NCI-H1092 (cell line): ENCODE measurements at regions not wholly inside any gene's neighbourhood (a gene's known extent, or its start where the extent isn't known, plus 50 kb on each side); places are given as distances from the start of the nearest gene placed in this dataset.
"Not testable (repeated sequence)": the region's sequence is repeated elsewhere in the genome, so short reads cannot be mapped to it uniquely, and the experiment has no call there.

Experiments
- DNase-seq: peaks from one replicate; lab custom pipeline; 2025; lab: John Stamatoyannopoulos, UW

DNA sequence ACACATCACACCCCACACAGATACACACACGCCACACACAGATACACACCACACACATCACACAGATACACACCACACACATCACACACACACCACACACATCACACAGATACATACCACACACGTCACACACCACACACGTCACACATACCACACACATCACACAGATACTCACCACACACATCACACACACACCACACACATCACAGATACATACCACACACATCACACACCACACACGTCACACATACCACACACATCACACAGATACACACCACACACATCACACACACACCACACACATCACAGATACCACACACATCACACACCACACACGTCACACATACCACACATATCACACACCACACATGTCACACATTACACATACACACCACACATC is 159.3 kb downstream of the NDUFA10 start:
- not testable (repeated sequence) for DNase-seq

- no peak for DNase-seq
Observed at GRCh38 chr2:239865059-239865639, 160.0 kb downstream of the NDUFA10 start.

DNA sequence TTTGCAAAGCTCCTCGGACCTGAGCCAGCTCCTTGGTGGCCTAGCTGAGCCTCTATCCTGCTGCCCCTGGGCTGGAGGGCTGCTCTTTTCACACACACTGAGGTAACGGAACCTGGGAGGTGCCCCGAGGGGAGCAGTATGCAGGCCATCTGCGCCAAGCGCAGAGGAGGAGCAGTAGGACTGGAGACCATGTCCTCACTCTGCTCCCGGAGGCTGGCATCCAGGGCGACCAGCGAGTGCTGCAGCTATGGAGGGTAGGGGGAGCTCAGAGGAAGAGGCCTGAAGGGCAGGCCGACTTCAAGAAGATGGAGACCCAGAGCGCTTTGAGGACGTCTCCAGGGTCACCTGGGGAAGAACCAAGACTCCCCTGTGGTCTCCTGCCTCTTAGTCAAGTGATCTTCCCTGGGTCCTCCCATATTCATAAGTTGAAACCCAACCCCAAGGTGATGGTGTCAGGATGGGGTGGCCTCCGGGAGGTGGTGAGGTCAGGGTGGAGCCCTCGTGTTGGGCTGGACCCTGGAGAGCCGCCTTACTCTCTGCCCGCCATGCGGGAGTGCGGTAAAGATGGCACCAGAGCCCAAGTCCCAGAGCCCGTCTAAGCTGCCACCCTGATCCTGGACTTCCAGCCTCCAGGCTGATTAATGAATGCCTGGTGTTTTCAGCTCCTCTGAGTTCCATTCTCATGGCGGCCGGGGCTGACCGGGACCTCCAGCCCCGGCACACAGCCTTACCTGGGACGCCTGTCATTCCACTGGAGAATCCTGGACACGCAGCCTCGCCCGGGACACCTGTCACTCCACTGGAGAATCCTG is 160.7 kb downstream of the NDUFA10 start:
- DNase-seq = no peak

GRCh38 chr2:239862613-239863012 is 162.5 kb downstream of the NDUFA10 start:
- no peak for DNase-seq

DNA sequence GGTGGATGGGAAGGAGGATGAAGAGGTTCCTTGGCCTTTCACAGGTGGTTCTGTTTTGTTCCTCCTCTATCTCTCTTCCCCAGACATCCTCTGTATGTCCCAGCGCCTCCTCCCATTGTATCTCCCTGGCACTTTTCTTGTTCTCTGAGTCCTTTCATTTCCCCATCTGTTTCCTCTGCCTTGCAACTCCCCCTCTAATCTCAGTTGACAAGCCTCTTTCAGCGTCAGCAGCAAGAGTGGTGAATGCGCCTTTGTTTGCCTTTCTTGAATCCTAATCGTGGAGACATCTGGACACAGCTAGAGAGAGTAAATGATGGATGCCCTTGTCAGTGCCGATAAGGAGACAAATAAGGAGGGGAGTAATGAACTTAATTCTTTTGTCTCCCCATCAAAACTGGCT is 167.0 kb downstream of the NDUFA10 start:
- DNase-seq = no peak

- DNase-seq = no peak
Observed at GRCh38 chr2:239857591-239857990, 167.6 kb downstream of the NDUFA10 start.

DNA sequence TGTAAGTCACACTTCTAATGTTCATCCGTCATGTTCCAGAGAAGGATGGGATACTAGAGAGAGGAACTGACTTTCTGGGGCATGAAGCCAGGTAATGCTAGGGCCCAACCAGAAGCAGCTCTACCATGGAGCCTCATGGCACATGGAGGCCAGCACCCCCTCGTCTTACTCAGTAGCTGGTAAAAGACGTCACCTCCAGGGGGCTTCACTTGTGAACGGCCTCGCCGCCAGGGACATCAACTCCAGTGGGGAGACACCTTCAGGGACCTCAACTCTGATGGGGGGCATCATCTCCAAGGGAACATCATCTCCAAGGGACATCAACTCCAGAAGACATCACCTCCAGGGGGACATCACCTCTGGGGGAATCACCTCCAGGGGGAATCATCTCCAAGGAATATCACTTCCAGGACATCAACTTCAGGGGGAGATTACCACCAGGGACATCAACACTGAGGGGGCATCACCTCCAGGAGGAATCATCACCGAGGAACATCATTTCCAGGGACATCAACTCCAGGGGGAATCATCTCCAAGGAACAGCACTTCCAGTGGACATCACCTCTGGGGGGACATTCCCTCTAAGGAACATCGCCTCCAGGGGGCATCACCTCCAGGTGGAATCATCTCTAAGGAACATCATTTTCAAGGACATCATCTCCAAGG is 168.4 kb downstream of the NDUFA10 start:
- no peak for DNase-seq

DNA sequence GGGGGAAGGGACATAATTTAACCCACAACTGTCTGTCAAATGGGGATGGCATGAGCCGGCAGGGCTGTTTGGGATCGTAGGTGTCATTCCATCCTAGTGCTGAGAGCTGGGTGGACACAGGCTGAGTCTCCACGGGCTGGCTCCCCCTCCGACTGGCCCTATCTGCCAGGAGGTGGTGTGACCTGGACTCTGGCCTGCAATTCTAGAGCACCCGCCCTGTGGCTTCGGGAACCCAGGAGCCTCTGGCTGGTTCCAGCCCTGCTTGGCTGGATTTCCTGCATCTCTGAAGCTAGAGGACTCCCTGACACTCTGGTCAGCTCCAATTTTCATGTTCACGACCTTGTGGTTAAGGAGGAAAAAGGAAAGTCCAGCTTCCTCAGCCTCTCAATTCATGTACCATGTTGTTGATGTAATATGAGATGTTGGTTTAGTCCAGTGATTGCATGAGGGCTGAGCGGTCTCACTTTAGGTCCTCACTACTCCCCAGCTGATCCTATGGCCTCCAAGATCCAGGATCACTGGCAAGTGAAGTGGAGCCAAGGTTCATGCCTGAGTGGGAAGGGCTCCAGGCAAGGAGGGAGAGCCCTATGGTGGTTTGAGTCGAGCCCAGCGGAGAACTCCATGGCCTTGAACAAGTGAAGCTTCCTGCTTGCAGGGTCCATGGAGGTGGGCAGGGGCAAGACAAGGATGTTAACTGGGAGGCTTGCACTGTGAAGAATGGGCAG is 169.1 kb downstream of the NDUFA10 start:
- no peak for DNase-seq

DNA sequence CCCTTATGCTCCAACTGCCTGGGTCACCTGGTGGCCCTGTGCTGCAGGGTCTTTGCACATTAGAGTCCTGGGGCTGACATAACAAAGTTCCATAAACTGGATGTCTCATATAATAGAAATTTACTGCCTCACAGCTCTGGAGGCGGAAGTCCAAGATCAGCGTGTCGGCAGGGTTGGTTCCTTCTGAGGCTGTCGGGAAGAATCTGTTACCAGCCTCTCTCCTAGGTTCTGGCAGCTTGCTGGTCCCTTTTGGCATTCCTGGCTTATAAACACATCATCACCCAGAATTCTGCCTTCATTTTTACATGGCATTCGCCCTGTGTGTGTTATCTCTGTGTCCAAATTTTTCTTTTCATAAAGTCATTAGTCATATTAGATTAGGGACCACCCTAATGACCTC is 170.5 kb downstream of the NDUFA10 start:
- DNase-seq = no peak

DNA sequence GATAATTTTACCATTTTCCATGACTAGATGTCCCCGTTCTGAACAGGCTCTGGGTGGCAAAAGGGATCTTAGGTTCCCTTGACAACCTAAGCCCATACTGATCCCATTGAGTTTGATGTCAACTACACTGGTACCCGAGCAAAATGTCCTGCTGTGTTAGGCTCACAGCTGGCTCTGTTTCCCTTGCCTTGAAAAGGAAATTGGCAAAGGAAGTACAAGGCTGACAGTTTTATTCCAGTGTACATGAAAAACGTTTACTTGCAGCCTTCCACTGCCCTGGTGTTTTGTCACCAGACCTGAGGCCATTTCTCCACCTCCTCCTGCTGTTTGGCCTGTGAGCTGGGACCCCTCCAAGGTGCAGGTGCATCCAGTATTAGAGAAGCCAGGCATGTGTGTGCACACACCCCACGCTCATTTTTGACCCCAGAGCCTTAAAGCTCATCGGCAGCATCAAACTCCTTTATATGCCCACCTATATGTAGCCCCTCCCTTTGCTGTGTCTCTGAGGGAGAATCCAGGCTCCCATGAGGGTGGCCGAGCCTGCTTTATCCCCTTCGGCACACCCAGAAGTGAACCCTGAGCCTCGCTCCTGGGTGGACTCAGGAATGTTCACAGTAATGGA is 171.3 kb downstream of the NDUFA10 start:
- no peak for DNase-seq

DNA sequence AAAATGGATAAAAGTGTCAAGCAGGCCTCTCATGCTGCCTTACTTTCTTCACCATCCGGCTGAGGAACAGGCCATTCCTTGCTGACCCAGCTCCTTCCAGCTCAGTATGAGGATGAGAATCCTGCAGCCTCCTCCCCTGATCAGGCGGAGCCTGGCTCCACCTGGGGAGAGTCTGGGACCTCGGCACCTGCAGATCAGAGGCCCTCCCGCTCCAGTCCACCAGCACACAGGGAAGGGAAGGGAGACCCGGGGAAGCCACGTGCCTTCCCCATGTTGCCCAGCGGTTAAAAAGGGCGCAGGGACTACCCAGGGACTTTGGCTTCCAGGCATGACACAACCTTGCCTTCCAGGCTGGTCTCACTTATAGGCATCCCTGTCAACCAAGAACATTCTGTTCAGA is 172.0 kb downstream of the NDUFA10 start:
- no peak for DNase-seq

- DNase-seq = no peak
Observed at GRCh38 chr2:239852272-239852671, 172.9 kb downstream of the NDUFA10 start.

DNA sequence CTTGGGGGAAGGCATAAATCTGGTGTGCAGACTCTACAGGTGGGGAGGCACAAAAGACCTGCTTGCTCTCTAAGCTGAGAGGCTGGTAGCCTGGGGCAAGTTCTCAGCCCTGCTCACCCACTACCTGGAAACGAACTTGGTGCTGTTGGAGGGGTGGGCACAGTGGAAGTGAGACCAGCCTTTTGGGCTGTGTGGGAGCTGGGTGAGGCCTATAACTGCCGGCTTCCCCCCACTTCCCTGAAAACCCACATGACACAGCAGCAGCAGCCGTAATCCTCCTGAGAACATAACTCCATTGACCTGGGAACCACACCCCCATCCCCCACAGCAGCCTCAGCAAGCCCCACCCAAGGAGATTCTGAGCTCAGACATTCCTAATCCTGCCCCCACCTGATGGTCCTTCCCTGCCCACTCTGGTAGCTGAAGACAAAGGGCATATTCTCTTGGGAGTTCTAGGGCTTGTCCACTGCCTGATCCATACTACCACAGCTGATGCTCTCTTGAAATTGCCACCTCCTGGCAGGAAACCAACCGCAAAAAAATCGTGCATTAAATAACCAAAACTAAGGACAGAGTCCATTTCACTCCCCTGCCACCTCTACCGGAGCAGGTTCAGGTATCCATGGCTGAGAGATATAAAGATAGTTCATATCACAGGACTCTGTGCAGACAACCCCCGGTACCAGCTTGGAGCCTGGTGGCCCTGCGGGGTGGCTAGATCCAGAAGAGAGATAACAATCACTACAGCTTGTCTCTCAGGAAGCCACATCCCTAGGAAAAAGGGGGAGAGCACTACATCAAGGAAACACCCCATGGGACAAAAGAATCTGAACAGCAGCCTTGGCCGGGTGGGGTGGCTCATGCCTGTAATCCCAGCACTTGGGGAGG is 178.1 kb downstream of the NDUFA10 start:
- no peak for DNase-seq

- no peak for DNase-seq
Observed at GRCh38 chr2:239845968-239846367, 179.2 kb downstream of the NDUFA10 start.

GRCh38 chr2:239839306-239839705 is 185.8 kb downstream of the NDUFA10 start:
- DNase-seq = no peak

DNA sequence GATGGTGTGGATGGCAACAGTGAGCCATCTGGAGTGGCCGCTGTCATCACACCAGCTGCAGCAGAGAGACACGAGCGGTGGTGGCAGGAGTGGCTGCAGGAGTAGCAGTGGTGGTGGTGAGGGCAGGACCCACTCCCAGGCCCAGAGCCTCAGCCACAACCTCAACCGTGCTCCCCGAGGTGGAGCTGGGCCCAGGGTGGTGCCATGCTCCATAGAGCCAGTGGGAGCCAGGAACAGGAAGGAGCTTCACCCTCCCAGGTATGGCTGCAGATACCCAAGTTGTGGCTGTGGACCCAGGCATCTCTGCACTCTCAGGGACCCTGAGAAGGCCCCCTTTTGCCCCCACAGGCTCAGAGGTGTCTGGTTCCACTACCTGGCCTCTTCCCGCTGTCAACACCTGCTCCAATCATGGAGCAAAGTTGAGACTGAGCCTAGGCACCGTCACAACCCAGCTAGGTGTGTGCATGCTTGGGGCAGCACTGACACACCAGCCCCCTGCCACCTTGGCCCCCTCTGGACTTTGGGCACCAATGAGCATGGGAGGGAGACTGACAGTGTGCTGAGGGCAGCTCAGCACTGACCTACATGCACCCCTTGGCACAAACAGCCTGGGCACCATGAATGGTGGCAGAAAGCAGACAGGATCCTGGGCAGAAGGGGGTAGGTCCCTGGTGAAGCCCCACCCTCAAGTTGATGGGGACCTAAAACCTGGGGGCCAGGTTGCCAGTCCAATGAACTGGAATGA is 188.9 kb downstream of the NDUFA10 start:
- no peak for DNase-seq

- DNase-seq = no peak
Observed at GRCh38 chr2:239835056-239835455, 190.1 kb downstream of the NDUFA10 start.

DNA sequence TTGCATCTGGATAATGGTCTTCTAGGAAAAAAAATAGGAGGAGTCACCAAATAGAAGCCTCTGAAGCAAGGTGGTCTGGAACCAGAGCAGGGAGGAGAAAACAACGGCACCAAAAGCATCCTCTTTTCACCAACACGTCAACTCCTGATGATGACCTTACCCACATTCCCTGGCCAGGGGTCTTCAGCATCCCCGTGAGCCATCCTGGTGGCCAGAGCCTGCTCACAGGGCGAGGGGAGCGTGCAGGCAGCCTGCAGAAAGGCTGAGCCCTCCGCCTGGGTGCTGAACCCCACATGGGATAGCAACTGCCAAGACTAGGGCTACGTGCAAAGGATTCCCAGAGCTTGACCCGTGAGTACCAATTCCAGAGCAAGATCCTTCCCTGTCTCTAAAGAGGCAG is 191.0 kb downstream of the NDUFA10 start:
- no peak for DNase-seq

GRCh38 chr2:239833269-239834109 is 191.7 kb downstream of the NDUFA10 start:
- DNase-seq = no peak
